ENCODE measurements at regions not wholly inside any gene's neighbourhood (a gene's known extent, or its start where the extent isn't known, plus 50 kb on each side); places are given as distances from the start of the nearest gene placed in this dataset.

- DNase-seq (ENCODE audit: extremely low spot score) = no peak
- ChIA-PET CTCF (no interaction called here), POLR2A (no interaction called here)
- TF ChIP-seq NFRKB (IDR thresholded peaks at IDR 0.05) (no peak), FOXM1 (IDR thresholded peaks at IDR 0.05; ENCODE audit: borderline replicate concordance) (no peak), ARNT (IDR thresholded peaks at IDR 0.05) (no peak), FOXK2 (IDR thresholded peaks at IDR 0.05) (no peak), HDGF (IDR thresholded peaks at IDR 0.05; ENCODE audit: borderline replicate concordance) (no peak), CTBP1 (IDR thresholded peaks at IDR 0.05; ENCODE audit: borderline replicate concordance) (no peak), FOXA1 (IDR thresholded peaks at IDR 0.05) (no peak), ELF4 (IDR thresholded peaks at IDR 0.05) (no peak), LEF1 (IDR thresholded peaks at IDR 0.05; ENCODE audit: borderline replicate concordance) (no peak), BHLHE40 (IDR thresholded peaks at IDR 0.05; ENCODE audit: borderline replicate concordance) (no peak), ZNF384 (IDR thresholded peaks at IDR 0.05) (no peak), PKNOX1 (IDR thresholded peaks at IDR 0.05) (no peak)
Measured at GRCh38 chr11:7849018-7849417, 52.3 kb upstream of the OR5P2 start.

Data from HEK293T (cell line).